GM21529 (cell line): ENCODE measurements at regions not wholly inside any gene's neighbourhood (a gene's known extent, or its start where the extent isn't known, plus 50 kb on each side); places are given as distances from the start of the nearest gene placed in this dataset.

Experiments
- ATAC-seq: cut with Tn5 transposase; IDR thresholded peaks from one replicate; pipeline ENCODE4 v1.9.1; 2021; ENCODE audit not compliant: unreplicated experiment

DNA sequence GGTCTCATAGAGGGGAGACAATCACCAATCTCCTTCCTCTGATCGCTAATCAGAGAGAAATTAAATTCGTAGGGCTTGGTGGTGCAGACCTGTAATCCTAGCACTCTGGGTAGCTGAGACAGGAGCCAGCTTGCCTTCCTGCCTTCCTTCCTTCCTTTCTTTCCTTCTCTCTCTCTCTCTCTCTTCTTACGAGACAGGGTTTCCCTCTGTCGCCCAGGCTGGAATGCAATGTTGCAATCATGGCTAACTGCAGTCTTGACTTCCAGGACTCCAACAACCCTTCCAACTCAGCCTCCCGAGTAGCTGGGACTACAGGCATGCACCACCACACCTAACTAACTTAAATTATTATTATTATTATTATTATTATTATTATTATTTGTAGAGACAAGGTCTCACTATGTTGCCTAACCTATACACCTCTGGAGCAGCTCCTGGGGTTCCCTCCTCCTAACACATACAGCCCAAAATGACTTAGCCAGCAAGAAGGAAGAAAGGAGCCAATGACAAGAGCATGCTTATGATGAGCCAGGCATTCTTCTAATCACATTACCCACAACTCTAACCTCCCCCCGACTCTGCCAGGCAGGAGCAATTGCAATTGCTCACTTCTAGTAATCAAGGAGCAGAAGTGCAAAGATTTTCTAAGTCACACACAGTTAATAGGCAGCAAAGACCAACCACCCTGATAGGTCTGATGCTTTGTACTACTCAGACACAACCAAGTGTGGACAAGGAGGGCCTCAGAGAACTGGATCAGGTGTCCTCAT lies 105.4 kb upstream of the F3 start:
- no peak for ATAC-seq

DNA sequence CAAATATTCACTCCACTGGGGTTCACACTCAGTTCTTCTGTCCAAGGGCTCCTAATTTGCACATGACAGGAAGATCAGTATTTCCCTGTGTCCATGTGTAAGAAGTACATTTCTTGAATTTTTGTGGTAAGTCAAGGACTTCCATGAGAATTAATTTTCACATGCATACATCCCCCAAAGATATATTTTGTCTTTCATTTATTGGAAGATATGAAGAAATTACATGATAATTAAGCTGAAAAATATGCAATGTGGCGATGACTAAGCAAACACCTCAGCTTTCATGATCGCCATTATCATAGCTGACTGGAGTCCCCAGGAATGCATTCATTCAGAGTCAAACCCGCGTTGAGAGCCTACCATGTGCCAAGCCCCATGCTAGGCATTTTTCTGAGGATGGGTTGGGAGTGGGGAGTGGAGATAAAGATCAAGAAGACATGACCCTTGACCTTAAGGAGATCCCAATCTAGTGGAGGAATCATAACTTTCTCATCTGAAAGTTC lies 104.6 kb upstream of the F3 start:
- no peak for ATAC-seq

DNA sequence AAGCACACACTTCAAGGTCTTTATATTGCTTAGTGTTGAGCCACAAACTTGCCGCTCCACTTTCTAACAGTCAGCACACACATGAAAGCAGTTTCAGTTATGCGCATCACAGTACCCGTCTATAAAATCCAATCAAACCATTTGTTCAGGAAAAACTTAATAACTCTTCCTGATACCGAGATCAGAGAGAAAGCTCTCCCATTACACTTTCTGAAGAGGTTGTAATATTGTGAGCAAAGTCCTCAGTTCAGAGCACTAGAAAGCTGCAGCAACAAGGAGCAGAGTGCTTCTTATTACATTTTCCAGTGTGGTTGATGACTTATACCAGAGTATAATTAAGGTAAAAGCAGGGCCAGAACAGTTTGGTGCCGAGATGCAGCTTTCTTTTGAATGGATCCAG lies 102.8 kb upstream of the F3 start:
- no peak for ATAC-seq

DNA sequence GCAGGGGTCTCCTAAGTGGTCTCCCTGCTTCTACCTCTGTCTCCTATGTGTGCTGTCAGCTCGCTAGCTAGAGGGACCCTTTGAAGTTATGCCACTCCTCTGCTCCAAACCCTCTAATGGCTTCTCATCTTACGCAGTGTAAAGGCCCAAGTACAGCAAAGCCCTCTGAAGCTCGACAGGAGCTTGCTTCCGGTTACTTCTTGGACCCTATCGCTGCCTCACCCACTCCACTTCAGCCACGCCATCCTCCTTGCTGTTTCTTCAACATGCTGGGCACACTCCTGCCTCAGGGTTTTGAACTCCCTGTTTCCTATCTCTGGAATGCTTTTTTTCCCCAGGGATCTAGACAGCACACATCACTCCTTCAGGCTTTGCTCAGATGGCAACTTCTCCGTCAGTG lies 102.3 kb upstream of the F3 start:
- no peak for ATAC-seq

DNA sequence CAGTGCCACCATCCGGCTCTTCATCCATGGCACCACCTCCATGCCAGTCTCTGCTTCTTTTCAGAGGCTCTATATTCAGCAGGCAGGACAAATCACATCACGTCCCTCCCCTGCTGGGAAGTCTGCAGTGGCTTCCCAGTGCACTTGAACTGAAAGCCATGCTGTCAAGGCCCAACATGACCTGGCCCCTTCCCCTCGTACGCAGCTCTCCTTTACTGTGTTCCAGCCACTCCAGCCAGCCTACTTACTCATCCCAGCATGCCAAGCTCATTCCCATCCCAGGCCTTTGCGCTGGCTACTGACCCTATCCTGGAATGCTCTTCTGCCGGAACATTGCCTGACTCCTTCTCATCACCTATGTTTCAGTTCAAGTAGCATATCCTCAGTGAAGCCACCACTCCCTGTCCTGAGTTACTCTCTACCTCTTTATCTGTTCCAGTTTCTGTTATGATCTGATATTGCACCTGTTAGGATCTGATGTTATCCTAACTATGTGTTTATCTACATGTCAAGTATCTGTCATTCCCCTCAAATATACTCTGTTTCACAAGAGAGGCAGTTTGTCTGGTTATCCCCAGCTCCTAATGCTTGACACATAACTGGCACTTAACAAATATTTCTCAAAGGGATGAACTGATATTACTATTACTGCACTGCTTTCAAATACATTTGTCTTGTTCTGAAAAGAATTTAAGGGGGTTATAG lies 101.2 kb upstream of the F3 start:
- no peak for ATAC-seq

DNA sequence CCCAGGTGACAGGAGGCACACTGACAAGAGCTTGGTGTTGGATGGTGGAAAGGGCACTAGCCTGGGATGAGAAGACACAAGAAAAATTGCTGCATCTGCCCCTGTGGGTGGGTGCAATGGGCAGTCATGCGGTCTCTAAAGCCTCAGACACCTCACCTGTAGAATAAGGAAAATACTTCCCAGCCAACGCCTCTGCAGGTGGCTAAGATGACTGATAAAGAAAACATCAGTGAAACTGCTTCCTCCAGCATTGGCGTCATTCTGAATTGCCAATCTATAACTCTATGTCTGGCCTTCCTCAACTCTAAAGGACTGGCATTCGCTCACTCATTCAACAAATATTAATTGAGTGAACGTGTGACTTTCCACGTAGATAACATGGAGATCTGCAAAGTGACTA lies 100.4 kb upstream of the F3 start:
- no peak for ATAC-seq

DNA sequence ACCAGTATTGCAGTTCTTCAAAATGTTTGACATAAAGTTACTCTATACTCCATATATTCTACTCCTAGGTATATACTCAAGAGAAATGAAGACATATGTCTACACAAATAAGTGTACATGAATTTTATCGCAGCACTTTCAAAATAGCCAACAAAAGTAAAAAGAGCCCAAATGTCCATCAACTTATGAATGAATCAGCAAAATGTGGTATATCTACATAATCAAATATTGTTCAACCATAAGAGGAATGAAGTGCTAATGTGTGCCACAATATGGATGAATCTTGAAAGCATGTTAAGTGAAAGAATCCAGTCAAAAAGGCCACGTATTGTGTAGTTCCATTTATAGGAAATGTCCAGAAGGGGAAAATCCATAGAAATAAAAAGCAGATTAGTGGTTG lies 98.6 kb upstream of the F3 start:
- no peak for ATAC-seq

DNA sequence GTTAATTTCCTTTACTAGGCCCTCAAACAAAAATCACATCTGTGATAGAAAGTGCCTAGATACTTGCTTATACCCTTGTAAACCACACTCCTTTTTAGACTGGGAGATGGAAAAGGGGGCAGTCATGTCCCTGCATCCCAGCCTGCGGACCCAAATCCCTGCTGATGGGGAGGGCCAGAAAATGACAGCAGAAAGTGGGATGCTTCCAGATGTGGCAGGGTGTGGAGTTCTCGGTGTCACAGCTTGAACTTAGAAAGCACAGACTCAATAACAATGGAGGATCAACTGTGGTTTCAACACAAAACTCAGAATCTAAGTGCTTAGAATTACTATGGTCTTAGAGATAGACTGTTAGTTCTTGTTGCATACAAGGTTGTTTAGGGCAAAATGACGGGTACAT lies 95.6 kb upstream of the F3 start:
- ATAC-seq: no peak

DNA sequence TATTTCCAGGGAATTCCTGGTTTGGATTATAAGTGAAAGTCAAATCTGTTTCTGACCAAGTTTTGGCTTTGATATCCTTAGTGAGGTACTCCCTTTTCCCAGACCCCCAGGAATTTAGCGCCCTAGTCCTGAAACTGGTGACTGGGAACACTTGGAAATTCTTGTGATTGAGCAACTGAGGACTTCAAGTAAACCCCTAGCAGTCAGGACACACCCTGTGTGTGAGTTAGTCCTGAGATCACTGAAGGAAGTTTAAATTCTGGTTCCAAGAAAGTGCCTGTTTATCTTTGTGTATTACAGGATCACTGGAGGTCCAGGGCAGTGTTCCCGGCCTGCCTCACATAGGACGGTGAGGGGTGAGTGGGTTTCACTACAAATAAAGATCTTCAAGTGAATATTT lies 95.1 kb upstream of the F3 start:
- ATAC-seq: no peak

DNA sequence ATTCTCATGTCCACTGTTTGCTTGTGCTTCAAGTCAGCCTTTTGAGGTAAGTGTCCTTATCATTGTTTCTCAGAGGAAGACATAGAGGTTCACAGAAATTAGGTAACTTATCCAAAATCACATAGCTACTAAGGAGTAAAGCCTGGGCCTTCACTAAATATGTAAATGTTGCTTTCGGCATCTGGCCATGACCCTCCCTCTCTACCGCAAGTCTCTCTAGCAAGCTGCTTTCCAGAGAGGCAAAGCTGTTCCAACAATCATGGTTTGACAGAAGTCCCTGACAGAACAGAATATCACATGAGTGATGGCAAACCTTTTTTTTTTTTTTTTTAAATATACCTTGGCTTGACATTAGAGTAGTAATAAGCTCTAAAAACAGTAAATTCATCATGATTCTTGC lies 94.5 kb upstream of the F3 start:
- ATAC-seq: no peak

DNA sequence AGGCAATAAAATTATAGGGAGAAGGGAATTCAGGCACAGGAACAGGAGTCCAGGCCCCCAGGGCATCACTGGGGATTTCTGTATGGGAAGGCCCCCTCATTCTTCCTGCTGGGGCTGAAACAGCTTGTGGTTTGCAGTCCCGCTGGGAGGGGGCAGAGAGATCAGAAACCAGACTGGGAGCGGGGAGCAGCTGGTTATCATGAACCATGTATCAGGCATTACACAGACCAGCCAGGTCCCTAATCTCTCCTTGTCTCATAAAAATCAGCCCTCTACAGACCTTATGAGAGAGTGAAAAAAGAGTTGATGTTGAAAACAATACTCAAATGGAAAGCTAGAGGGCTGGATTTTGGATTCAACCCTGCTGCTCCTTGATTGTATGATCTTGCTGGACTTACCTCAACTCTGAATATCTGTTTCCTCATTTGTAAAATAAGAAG lies 93.4 kb upstream of the F3 start:
- no peak for ATAC-seq

DNA sequence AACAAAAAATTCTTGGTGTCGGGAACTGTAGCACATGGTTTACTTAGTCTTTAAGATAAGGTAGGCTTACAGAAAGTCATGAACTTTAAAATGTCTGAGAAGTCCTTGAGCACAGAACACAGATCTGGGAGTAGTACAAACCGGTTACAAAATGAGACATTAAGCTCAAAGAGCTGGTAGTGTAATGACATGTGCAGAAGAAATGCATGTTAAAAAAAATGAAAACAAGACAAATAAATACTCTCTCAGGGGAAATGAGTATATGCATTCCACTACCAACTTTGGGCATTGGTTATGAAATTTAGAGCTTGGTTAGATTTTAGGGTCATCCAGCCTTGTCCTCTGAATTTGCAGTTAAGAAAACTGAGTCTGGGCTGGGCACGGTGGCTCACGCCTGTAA lies 91.5 kb upstream of the F3 start:
- ATAC-seq: no peak

DNA sequence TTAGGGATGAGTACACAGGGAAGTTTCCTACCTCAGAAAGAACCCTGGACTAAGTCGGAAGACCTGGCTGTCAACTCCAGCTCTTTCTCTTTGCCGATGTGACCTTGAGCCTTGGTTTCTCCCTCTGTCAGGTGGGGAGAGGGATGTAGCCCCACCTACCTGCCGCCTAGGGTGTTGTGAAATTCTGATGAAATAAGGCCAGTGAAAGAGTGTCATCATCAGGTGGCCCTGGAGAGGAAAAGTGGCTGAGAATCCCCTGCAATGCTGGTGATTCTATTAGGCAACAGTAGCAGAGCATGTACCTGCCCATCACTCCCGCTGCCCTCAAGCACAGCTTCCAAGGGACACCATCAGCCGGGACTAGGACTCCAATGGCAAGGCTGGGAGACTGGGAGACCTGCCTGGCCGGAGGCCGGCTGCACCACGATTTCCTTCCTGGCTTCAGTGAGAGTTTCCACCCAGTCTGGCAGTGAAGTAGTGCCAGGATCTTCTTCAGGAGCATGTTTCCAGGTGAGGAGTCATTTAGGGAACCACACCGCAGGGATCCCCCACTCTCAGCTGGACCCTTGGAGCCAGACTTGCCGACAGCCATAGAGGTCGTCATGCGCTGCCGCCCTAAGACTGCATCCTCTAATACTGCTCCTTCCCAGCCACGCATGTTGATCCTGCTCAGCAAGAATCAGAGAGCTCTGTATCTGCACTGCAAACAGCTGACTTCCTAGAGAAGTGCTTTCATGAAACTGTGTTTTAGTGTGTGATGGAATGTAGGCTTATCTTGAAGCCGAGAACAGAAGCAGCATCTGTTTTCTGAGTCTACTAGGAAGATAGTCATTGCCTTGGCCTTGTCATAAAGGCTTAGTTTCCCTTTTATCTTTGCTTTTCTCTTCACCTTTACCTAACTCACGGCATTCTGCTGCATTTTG lies 88.0 kb upstream of the F3 start:
- ATAC-seq: no peak

DNA sequence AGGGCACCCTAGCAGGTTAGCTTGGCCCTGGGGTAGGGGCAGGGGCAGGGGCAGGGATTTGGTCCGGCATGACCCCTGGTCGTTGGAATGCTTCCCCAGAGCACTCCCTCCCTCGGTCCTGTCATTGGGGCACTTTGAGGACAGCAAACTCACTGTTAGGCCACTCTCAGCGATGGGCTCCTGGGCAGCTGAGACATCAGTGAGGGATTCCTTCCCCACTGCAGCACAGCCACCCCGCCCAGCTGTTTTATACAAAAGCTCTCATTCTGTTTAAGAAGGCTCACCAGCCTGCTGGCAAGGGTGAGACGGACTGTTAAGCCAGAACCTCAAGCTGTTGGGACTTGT lies 86.9 kb upstream of the F3 start:
- no peak for ATAC-seq

DNA sequence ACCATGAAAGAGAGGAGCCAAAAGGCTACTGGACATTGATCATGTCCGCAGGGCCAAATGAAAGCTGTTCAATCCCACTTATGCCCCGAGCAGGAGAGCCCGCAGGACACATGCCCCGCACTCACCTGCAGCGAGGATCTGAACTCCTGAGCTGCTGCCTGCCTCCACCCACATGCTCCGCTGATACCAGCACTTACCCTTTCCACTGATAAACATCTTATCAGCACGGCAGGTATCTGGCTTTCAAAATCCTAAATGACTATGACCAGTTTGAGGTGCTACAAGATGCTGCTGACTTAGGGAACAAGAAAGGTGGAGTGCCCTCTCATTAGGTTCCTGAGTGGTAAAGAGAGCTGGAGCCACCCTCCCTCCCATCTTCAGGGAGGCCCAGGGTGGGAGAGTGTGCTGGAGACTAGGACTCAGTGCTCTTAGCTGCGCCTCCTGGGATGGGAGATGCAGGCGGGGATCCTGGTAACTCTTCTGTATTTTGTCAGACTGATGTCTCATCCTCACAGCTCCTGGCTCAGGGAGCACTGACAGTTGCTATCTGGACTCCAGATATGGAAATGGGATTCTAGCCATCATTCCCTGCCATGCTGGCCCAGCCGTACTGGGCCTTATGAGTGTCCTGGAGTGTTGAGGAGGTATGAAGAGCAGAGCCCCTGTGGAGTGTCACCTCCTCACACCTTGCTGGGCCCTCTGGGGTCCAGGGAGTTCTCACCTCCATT lies 86.4 kb upstream of the F3 start:
- no peak for ATAC-seq

DNA sequence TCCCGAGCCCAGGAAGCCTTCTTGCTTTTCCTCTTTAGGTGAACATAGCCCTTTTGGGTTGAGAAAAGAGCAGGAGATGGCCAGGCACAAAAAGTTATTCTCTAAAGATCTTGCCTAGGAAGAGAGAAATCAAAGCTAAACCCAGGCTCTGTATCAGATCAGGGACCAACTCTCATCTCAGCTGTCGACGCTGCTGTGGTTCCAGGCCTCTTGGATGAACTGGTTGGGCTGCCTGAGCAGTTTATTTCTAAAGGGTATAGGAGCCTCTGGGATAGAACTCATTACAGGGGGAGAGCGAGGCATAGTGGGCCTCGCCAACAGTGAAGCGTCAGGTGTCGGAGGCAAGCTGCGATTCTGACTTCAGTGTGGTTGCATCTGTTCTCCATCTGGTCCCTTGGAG lies 82.6 kb upstream of the F3 start:
- no peak for ATAC-seq

DNA sequence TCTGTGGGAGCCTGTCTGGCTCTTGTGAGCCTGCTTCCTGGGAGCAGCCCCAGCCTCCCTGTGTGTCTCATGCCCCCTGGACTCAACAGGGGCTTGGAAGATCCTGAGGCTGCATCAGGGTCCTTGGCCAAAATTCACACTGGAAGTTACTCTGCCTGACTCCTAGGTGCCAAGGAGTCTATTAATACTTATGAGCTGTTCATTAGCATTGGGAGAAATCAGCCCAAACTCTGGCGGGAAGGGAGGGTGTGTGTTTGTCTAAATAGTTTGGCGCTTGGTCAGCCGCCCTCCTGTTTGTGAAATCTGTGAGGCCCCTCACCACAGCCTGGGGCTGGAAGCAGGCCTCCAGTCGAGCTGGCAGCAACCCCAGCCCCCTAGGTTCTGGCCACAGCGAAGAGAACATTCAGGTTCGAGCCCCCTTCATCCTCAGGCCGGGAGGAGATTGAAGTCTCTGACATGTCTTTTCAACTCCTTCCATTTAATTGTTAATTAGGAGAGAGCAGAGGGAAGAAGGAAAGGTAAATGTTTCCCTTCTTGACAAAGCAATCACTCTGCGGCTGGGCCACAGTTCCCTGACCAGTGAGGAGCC lies 82.1 kb upstream of the F3 start:
- no peak for ATAC-seq

DNA sequence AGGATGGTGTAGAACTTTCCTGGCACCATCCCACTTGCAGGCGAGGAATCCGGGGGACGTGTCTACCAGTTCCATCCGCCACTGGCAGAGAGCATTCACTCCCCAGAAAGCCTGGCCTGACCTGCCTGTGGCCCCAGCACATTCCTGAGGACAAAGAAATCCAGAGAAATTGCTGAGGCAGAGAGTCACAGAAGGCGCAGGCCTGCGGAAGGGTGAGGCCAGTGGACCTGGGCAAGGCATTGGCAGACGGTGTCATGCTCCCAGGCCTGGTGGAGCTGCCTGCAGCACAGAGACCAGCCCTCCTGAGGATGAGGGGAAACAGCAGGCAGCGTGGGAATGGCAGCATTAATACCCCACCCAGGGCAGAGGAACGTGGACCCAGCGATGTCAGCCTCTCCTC lies 81.2 kb upstream of the F3 start:
- no peak for ATAC-seq

DNA sequence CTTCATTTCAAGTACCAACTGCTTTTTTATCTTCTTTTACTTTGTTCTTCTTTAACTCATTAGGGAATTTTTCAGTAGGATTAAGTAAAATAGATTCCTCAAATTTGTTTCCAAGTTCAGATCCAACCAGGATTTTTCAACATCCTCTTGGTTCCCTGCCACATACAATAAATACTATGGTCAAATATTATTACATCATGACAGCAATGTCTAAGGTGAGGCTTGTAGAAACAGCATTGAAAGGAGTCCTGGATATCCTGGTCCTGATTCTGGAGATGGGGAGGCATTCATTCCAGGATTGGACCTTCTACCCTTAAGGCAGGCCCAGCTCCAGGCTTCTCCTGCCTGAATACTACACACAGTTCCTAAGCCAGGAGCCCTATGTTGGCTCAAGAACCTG lies 80.2 kb upstream of the F3 start:
- no peak for ATAC-seq

DNA sequence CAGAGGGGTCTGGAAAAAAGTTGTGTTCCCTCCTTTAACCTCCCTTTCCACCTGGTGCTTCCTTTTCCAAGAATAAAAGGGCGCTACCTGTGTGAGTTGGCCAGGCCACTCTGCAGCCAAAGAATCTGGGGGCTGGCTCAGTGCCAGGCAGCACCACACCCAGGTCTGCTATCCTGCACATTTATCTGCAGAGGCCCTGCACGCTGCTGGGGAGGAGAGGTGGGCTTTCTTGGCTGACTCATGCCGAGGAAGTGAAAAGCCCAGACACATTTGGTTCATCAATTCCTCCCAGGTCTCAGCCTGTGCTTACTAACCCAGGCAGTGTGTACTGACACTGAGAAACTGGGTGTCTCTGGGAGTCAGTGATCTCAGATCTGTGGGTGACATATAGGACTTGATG lies 79.8 kb upstream of the F3 start:
- ATAC-seq: no peak
